GM19397 (cell line): ENCODE measurements at regions not wholly inside any gene's neighbourhood (a gene's known extent, or its start where the extent isn't known, plus 50 kb on each side); places are given as distances from the start of the nearest gene placed in this dataset.

Experiments
- ATAC-seq: cut with Tn5 transposase; IDR thresholded peaks from one replicate; pipeline ENCODE4 v1.9.1; 2021; ENCODE audit warnings: mild to moderate bottlenecking, moderate library complexity; ENCODE audit not compliant: unreplicated experiment

DNA sequence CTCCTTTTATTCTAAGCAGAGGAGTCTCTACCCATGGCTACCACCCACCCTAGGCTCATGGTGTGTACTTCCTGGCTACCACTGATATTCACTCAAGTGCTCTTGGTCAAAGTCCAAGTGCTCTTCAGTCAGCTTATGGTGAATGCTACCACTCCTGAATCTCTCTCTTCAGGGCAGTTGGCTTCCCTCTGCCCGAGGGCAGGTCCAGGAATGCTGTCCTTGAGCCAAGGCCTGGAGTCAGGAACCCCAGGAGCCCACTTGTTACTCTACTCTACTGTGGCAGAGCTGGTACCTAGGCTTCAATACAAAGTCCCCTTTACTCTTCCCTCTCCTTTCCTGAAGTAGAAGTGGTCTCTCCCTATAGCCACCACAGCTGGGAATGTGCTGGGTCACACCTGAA lies 226.0 kb downstream of the DIPK2A start:
- ATAC-seq: no peak

DNA sequence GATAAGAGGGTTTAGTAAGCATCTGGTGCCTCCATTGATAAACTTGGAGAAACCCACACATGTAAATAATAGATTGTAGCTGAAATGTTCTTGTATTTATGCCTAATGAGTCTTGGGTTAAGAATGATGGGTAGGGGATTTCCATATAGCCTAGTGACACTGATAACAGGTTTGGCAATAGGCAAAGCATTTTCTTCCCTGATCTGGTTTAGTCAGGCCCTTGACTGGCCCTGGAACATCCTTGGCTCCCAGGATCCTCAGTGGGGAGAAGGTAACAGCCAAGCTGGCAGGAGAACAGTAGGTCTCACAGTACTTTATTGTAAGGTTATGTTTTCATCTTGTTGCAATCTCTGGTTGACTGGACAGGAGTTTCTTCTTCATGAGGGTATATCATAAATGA lies 228.4 kb downstream of the DIPK2A start:
- ATAC-seq: no peak

DNA sequence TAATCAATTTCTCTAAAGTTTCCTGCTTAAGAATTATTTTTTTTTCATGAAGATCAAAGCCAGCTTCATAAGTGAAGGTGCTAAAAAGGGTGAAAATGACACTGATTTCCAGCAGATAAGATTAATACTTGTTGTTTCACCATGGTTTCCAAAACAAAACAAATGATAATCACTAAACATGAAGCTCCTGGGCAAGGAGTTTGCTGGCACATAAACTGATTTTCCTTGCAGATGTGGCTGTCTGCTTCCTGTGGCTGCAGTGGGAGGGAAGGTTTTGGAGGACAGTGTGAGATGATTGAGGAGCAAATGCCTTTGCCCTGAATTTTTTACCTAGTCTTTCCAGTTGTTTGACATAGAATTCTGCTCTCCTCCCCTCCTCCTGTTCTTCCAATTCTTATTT lies 228.8 kb downstream of the DIPK2A start:
- ATAC-seq: no peak

DNA sequence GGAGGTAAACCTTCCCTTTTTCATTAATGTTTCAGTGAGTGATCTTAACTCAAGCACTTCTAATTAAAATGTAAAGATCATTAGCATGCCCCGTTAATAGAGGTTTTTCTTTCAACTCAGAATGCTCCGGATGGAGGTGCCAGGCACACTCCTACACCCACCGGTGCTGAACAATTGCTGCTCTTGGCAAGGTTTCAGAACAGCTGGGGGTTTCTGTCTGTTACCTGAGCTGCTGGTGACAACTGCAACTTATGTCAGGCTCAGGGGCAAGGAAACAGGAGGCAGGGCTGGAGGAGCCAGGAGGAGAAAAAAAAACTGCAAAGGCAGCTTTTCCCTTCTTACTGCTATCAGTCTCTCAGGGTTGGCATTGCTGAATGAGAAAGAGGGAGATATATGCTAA lies 250.1 kb downstream of the DIPK2A start:
- ATAC-seq: no peak

DNA sequence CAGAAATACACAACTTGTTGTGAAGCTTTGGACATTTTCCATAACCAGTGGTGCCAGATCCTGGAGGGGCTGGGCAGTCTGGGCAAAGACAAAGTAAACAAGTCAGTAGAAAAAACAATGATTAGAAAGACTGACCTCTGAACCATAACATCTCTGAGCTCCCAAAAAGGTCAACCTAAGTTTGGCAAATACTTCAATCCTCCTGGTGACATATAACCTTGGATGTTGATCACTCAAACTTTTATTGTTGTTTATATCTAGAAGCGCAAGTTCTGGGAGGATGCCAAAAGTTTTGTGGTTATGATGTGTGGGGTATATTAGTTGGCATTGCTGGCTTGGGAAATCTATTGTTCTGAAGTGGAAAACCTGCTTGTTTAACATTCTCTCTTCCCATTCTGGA lies 257.7 kb downstream of the DIPK2A start:
- no peak for ATAC-seq

DNA sequence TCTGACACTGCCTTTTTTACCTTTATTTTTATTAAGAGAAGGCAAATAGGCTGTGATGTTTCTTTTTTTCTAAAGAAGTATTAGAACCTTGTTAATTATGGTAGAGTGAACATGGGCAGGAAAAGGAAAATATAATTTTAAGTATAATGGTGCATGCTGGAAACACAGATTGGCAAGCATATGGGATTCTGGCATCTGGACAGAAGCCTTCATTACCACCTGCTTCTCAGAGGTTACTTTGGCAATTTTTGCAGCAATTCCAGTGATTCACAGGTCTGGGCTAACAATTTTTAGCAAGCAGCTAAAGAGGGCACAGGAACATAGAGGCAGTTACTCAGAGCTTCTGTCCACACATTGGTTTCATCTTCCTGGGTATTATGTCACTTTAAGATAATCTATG lies 258.3 kb downstream of the DIPK2A start:
- no peak for ATAC-seq

DNA sequence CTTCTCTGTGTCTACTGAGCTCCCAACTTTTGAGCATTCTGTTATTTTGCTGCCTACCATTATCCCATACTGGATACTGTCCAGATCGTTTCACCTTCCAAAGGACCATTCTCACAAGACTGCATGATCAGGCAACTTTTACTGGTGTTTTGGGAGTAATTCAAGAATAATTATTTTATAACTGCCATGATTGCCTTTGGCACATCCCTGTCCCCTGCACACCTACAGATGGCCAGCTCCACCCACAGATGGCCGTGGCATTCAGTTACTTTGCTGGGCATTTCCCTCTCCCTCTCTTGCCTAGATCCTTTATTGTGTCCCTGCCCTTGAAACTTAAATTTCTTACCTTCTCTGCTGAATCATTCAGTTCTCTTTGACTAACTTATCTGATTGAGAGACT lies 263.9 kb downstream of the DIPK2A start:
- ATAC-seq: no peak

DNA sequence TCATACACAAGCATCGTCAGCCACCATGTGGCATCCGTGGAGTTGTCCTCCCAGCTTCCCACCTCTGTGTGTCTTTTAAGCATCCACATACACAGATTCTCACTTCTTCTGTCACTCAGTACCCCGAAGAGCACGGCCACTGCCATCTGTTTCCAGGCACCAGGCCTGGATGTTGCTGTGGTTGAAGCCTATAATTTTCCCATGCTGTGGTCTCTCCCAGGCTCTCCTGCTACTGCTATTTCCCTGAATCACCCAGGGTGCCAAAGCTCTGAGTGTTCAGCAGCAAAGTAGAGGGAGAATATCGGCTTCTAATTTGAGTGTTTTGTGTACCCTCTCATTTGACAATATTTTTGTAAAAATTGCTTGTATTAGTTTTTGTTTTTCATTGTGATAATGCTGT lies 265.7 kb downstream of the DIPK2A start:
- no peak for ATAC-seq

DNA sequence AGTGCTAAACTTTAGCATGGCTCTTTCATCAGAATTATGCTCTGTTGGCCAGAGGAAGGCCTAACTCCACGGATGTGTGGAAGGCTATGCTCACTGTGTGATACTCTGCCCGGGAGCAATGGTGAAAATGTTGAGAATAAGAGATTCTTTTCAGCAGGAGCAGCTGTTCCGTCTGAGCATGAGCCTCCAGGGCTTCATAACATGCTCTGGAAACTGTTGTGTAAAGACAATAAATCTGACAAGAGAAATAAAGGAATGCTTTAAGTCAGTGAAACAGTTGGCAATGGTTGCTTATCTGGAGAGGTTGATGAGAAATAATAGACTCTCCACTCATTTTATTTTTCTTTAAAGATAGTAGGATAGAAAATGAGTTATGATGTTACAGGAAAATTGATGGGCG lies 269.8 kb downstream of the DIPK2A start:
- ATAC-seq: no peak

DNA sequence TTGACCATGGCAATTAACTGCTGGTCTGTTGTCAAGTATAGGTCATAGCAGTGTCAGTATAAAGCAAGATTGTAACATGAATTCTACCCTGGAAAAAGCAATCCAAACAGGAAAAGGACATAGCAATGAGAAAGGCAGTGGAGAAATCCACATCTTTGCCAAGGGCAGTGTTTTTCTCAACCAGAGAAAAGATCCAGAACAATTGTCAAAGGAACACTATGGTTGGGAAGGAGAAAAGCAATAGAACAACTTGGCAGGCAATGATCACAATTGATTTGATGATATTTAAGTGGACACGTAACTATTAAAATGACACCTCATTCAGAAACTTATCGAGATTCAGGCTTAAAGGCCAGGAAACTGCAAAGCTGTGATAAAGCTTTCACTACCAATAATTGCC lies 271.1 kb downstream of the DIPK2A start:
- ATAC-seq: no peak

DNA sequence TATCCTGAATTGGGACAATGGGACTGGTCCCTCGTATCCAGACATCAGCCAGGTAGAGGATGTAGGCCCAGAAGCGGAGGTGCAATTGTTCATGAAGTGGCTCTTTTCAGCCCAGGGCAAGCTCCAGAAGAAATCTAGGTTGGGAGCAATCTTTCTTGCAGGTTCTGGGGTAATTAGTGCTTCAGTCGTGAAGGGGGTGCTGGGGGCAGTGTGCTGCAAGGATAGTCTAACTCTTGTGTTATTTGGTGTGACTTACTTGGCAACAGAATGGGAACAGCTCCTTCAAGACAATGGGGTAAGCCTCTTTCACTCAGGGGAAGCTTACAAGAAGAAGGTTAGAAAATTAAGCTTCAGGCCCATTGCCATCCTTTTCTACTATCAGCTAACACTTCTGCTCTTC lies 273.0 kb downstream of the DIPK2A start:
- ATAC-seq: no peak

DNA sequence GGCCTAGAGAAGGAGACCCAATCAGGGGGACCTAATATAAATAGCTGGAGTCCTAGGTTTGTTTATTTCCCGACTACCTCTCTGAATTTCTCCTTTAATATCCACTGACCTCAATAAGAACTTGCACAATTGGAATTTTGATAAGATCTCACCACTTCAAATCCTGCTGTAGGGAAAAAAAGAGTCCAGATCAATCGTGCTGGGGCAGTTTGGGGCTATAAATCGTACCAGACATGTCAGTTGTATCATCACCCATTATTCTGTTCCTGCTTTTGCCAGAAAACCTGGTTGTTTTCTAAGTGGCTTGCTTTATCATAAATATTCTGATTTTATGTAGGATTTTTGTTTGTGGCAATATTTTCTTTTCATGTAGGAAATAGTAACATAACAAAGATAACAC lies 281.3 kb downstream of the DIPK2A start:
- no peak for ATAC-seq

DNA sequence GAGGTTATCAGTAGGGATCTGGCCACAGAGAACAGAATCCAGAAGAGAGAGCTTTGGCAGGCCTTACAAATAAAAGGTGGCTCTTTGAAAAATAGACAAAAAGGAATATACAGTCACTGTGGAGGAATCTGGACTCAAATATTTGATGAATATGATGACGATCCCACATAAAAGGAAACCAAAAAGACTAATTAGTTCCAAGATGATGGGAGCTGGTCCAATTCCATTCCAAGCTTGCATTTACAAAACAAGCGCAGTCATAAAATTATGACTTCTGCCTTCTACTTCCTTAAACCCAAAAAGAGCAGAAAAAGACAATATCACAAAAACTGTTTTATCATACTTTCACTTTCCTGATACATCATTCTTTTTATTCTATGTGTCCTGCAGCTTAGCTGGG lies 285.8 kb downstream of the DIPK2A start:
- ATAC-seq: no peak

DNA sequence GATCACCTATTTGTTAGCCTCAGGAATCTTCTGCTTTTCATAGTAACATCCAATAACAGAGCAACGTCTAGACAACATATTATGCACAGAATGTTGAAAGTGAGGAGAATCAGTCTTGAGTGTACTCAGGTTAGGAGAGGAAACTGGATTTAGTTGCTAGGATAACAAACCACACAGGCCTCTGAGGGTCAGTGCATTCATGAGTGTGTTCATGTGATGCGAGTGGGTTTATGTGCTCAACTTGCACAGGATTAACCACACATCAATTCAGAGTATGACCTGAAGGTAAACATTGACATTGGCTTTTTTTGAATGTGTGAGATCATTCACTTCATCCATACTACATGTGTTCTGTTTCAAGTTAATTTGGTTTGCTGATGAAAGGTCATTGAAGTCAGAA lies 287.6 kb downstream of the DIPK2A start:
- ATAC-seq: no peak

DNA sequence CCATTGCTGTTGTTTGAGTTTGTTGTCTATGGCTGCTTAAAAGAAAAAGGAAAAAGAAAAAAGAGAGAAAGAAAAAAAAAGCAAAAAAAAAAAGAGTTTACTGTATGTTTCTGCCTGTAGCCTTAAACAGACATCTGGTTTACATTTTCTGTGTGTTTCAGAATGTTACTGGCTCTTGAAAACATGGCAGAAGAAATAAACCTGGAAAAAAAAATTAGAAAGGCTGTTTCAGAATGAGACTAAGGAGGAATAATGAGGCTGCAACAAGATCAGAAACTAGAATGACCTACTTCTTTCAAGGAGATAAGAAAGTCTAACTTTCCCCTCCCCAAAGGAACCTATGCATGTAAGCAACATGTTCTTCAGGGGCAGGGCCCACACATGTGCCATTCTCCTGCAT lies 292.1 kb downstream of the DIPK2A start:
- no peak for ATAC-seq

DNA sequence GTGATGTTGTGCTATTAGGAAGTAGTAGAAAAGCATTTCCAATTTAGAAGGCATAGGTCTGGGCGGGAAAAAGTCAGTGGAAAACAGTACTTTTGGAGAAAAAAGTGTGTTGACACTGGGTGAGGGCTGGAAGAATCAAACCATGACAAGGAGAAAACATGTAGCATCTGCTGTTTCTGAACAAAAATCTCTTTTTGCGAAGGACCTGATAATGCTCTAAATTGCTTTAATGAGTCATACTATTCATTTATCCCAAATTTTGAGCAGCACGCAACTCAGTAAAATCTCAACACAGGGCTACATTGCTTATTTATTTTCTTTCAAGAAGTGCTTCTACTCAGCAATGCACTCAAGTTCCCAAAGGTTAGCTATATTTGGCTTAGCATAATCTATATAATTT lies 292.7 kb downstream of the DIPK2A start:
- ATAC-seq: no peak

DNA sequence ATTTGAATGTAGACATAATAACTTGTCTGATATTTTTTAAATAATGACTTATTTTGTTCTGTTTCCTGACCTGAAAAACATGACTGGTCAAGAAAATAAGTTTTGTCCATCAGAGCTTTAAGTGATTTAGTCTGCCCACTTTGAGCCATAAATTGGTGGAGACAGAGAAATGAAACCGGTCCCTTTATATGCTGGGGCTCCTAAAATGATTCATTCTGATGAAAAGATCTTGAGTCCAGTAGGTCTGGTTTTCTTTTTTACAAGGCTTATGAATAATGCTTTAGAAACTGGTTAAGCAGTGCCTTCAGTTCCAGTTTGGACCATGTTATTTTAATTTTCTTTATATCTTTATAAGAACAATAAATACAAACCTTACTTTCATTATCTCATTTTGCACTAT lies 293.2 kb downstream of the DIPK2A start:
- no peak for ATAC-seq

DNA sequence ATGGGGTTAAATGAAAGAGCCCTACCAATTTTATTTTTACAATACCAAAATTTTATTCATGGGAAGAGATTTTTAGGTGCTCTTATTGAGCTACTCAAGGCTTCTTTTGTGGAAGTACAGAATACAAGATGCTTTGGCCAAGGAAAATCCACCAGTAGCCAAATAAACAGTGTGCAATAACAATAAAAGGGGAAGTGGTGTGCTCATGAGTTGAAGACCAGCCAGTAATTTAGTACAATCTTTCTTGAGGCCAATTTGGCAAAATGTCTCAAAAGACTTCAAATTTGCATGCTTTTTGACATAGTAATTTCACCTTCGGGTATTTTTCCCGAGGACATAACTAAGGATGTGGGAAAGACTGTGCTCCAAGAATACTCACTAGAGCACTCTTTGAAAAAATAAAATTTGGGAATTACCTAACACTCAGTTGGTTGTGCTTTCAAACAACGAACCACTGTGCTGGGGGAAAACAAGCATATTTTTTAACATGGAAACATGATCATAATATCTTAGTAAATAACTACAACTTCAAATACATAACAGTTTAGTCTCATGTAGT lies 294.0 kb downstream of the DIPK2A start:
- no peak for ATAC-seq

DNA sequence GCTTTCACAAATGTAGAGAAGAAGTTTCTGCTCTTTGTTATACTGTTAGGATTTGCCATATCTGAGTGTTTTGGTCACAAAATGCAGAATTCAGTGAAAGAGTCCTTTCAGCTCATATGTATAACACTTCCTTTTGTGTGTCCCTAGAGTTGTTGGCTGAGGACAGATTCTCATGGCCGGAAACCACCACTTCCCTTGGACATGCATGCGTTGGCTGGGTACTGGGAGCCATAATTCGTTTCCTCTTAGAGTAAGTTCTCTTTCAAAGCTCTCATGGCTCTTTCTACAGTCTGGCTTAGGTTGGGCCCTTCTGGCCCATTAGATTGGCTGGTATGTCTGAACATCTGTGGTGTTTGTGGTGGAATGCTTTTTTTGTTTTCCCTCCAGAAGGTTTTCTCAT lies 298.5 kb downstream of the DIPK2A start:
- no peak for ATAC-seq

DNA sequence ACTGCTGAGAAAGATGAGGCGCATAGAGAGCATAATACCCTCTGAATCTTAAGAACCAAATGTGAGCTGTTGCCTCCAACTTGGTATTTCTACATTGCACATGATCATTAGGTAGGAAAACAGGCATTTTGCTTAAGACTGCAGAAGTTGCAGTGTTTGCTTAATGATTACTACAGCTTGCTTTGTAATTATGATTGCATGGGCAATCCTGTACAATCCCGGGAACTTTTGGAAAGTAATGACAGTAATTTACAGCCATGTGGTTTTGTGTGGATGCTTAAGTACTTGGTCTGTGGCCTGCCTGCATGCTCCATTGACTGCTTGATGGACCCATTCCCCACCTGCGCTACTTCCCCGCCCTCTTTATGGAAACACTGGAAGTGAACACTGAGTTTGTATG lies 301.1 kb downstream of the DIPK2A start:
- ATAC-seq: no peak

DNA sequence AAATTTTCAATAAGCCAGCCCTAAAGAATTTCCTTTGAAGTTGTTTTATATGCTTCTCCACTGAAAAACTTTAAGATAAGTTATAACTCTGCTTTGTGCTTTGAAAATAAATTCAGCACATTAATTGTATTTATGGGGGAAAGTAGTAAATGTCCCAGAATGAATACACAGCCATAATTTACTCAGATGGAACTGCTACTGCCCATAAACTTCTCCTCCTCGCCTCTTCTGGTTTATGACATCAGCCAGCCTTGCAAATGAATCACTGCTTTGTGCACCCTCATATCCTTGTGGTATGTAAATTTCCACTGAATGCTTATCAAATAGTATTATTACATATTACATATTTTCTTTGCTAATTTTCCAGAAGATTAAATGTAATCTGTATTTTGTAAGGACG lies 302.0 kb downstream of the DIPK2A start:
- no peak for ATAC-seq

DNA sequence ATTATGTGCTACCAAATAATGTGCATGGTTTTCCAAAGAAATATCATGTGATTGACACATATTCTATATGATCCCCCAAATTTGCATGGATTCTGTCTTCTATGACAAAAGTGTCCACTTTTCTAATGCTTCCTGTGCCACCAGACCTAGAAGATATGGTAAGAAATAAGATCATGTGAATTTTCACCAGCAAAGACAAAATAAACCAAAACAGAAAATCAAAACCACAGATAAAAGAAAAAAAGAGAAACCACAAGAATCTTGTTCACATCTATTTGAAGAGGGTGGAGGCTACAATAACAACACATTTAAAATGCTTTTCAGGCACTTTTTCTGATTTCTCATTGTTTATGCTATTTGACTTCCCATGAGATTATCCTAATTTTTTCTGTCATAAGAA lies 303.4 kb downstream of the DIPK2A start:
- no peak for ATAC-seq

DNA sequence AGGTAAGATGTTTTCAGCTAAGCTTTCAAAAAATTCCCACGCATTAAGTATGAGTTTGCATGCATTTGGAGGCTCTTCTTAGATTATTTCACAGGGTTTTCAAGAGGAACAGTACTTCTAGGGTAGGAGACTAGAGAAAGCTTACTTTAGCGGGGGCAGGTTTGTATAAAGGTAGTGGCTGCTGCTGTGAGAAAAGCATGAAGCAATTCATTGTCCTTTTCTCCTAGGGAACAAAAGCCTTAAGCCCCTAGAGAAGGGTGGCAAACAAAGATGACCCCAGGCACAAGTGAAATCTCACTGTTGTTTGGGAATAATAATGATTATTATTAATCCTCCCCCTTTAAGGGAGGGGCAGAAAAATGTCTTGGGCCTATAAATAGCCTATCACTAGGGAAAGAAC lies 310.7 kb downstream of the DIPK2A start:
- ATAC-seq: no peak
